Immature natural killer cell (primary cell): ENCODE measurements at regions not wholly inside any gene's neighbourhood (a gene's known extent, or its start where the extent isn't known, plus 50 kb on each side); places are given as distances from the start of the nearest gene placed in this dataset.

ENCODE experiments used
- DNase-seq, 3 donors: peaks; one replicate each; pipeline ENCODE4 v3.0.0; 2022; ENCODE audit warnings: mixed read lengths in 1 of 3
- H3K27ac Mint-ChIP-seq, 6 donors: one replicate each; pipeline ENCODE4 v1.8.0; 2020; ENCODE audit warnings: mixed read lengths in 6 of 6, mild to moderate bottlenecking in 5 of 6, inconsistent platforms in 4 of 6, moderate library complexity in 3 of 6
- H3K27me3 Mint-ChIP-seq, 3 donors: one replicate each; pipeline ENCODE4 v1.8.0; 2020 to 2021; ENCODE audit warnings: low read depth in 3 of 3, mild to moderate bottlenecking in 3 of 3, mixed read lengths in 3 of 3, moderate library complexity in 3 of 3, inconsistent platforms in 1 of 3
- H3K36me3 Mint-ChIP-seq, 3 donors: one replicate each; pipeline ENCODE4 v1.8.0; 2020; ENCODE audit warnings: mixed read lengths in 3 of 3, inconsistent platforms in 2 of 3, mild to moderate bottlenecking in 2 of 3
- H3K4me1 Mint-ChIP-seq, 2 donors: one replicate each; pipeline ENCODE4 v1.8.0; 2020; ENCODE audit warnings: inconsistent platforms in 2 of 2, mild to moderate bottlenecking in 2 of 2, mixed read lengths in 2 of 2, moderate library complexity in 1 of 2
- H3K4me3 Mint-ChIP-seq, 5 donors: one replicate each; pipeline ENCODE4 v1.8.0; 2020; ENCODE audit warnings: mild to moderate bottlenecking in 5 of 5, mixed read lengths in 5 of 5, inconsistent platforms in 3 of 5, moderate library complexity in 3 of 5
- H3K9me3 Mint-ChIP-seq, 6 donors: one replicate each; pipeline ENCODE4 v1.8.0; 2020; ENCODE audit warnings: mild to moderate bottlenecking in 6 of 6, mixed read lengths in 6 of 6, inconsistent platforms in 4 of 6, moderate library complexity in 3 of 6

DNA sequence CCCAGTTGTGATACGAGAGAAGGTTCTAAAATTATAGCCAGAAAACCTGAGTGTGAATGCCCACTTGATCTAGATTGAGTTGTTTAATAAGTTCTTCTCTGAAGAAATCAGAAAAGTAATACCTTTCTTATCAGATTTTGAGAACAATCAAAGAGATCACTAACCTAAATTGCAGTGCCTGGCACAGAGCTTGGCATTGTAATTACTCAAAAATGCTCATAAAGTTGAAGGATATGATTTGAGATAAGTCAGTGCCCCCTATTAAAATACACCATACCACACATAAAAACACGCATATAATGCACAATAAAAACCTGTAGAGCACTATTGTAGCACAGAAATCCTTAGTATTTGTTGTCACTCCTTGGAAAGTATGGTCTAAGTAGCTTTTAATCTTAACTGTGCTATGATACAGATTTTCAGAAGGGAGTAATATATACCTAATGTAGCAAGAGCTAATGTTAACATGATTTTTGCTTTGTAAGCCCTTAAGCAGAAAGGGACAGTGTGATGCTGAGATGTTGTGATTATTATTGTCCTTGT lies 257.5 kb upstream of the CDH18 start:
- no peak overlapping the region for H3K4me3 Mint-ChIP-seq
- DNase-seq: no peak
- H3K9me3 Mint-ChIP-seq: peaks cover 4 to 41% (median 22%) of the 10 kb centered on the region in 6 donors
- no peaks in the 10 kb centered on the region for H3K27me3 Mint-ChIP-seq
- H3K4me1 Mint-ChIP-seq: no peaks in the 10 kb centered on the region
- no peak overlapping the region for H3K27ac Mint-ChIP-seq
- H3K36me3 Mint-ChIP-seq: no peaks in the 10 kb centered on the region

DNA sequence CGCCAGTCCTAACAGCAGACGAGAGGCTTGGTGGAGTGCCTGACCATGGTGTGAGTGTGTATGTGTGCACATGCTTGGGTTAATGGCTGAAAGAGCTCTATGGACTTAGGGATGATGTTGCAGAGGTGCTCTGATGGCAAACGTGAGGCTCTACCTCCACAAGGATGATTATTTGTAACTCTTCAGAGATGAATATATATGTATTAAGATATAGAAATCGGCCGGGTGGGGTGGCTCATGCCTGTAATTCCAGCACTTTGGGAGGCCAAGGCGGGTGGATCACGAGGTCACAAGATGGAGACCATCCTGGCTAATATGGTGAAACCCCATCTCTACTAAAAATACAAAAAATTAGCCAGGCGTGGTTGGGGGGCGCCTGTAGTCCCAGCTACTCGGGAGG lies 253.4 kb upstream of the CDH18 start:
- H3K4me1 Mint-ChIP-seq: no peaks in the 10 kb centered on the region
- no peak overlapping the region for H3K27ac Mint-ChIP-seq
- no peaks in the 10 kb centered on the region for H3K27me3 Mint-ChIP-seq
- DNase-seq: no peak
- H3K4me3 Mint-ChIP-seq: no peak overlapping the region
- peaks cover 2 to 24% (median 13%) of the 10 kb centered on the region in 6 donors for H3K9me3 Mint-ChIP-seq
- H3K36me3 Mint-ChIP-seq: no peaks in the 10 kb centered on the region

- Mint-ChIP-seq H3K36me3 (no peaks in the 10 kb centered on the region), H3K9me3 (peaks cover 6 to 42% (median 21%) of the 10 kb centered on the region in 6 donors), H3K4me3 (no peak overlapping the region), H3K4me1 (no peaks in the 10 kb centered on the region), H3K27me3 (peaks cover 1 to 2% (median 1%) of the 10 kb centered on the region in 3 donors), H3K27ac (no peak overlapping the region)
- DNase-seq: no peak
Measured at GRCh38 chr5:20231040-20231439, 243.0 kb upstream of the CDH18 start.

DNA sequence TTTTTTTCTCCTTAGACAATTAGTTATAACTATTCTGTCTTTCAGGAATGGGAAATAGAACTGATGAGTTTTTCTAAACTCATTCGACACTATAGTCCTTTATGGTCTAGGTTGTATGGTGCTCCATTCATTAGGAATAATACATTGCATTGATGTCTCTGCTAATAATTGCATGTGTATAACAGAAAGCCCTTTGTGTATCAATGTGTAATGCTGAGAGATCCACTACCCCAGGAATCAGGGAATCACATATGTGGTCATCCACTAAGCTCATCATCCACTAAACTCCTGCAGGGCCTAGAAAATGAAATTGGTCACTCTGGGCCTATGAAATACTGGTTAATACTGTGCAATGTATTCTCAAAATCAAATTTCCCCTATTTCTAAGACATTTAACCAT lies 242.0 kb upstream of the CDH18 start:
- no peak overlapping the region for H3K4me3 Mint-ChIP-seq
- no peaks in the 10 kb centered on the region for H3K36me3 Mint-ChIP-seq
- H3K4me1 Mint-ChIP-seq: no peaks in the 10 kb centered on the region
- peaks cover 6 to 45% (median 23%) of the 10 kb centered on the region in 6 donors for H3K9me3 Mint-ChIP-seq
- no peak for DNase-seq
- H3K27ac Mint-ChIP-seq: no peak overlapping the region
- peaks cover 0 to 2% (median 1%) of the 10 kb centered on the region in 3 donors for H3K27me3 Mint-ChIP-seq

GRCh38 chr5:20229303-20230005 lies 241.5 kb upstream of the CDH18 start:
- Mint-ChIP-seq H3K4me1 (no peaks in the 10 kb centered on the region), H3K27ac (no peak overlapping the region), H3K4me3 (no peak overlapping the region), H3K9me3 (peaks cover 6 to 49% (median 25%) of the 10 kb centered on the region in 6 donors), H3K27me3 (peaks cover 0 to 2% (median 1%) of the 10 kb centered on the region in 3 donors), H3K36me3 (no peaks in the 10 kb centered on the region)
- DNase-seq: no peak

GRCh38 chr5:20224966-20225365 lies 237.0 kb upstream of the CDH18 start:
- H3K4me3 Mint-ChIP-seq: no peak overlapping the region
- peaks cover 0 to 2% (median 0%) of the 10 kb centered on the region in 3 donors for H3K27me3 Mint-ChIP-seq
- no peaks in the 10 kb centered on the region for H3K36me3 Mint-ChIP-seq
- no peak overlapping the region for H3K27ac Mint-ChIP-seq
- H3K9me3 Mint-ChIP-seq: peaks cover 9 to 60% (median 32%) of the 10 kb centered on the region in 6 donors
- no peak for DNase-seq
- H3K4me1 Mint-ChIP-seq: no peaks in the 10 kb centered on the region

- Mint-ChIP-seq H3K27me3 (peaks cover 0 to 2% (median 0%) of the 10 kb centered on the region in 3 donors), H3K4me1 (no peaks in the 10 kb centered on the region), H3K4me3 (no peak overlapping the region), H3K9me3 (peaks cover 10 to 59% (median 34%) of the 10 kb centered on the region in 6 donors), H3K27ac (no peak overlapping the region), H3K36me3 (no peaks in the 10 kb centered on the region)
- no peak for DNase-seq
Measured at GRCh38 chr5:20224046-20224445, 236.0 kb upstream of the CDH18 start.

- Mint-ChIP-seq H3K36me3 (peaks cover 0 to 3% (median 0%) of the 10 kb centered on the region in 3 donors), H3K4me3 (no peak overlapping the region), H3K27me3 (peaks cover 0 to 2% (median 0%) of the 10 kb centered on the region in 3 donors), H3K9me3 (peaks cover 7 to 58% (median 37%) of the 10 kb centered on the region in 6 donors), H3K27ac (no peak overlapping the region), H3K4me1 (no peaks in the 10 kb centered on the region)
- DNase-seq: no peak
Measured at GRCh38 chr5:20223451-20223850, 235.5 kb upstream of the CDH18 start.

- H3K9me3 Mint-ChIP-seq: peaks cover 4 to 56% (median 32%) of the 10 kb centered on the region in 6 donors
- no peaks in the 10 kb centered on the region for H3K4me1 Mint-ChIP-seq
- H3K27me3 Mint-ChIP-seq: no peaks in the 10 kb centered on the region
- no peak for DNase-seq
- peaks cover 0 to 4% (median 0%) of the 10 kb centered on the region in 3 donors for H3K36me3 Mint-ChIP-seq
- no peak overlapping the region for H3K27ac Mint-ChIP-seq
- no peak overlapping the region for H3K4me3 Mint-ChIP-seq
Measured at GRCh38 chr5:20215257-20215656, 227.3 kb upstream of the CDH18 start.

DNA sequence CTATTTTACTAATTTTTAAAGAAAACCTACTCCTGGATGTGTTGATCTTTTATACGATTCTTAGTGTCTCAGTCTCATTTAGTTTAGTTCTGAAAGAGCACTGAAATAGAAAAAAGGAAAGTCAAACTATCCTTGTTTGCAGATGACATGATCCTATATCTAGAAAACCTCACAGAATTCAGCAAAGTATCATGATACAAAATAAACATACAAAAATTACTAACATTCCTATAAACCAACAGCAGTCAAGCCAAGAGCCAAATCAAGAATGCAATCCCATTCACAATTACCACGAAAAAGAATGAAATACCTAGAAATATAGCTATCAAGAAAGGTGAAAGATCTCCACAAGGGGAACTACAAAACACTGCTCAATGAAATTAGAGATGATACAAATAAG lies 225.8 kb upstream of the CDH18 start:
- no peak overlapping the region for H3K27ac Mint-ChIP-seq
- no peaks in the 10 kb centered on the region for H3K4me1 Mint-ChIP-seq
- H3K9me3 Mint-ChIP-seq: peaks cover 1 to 58% (median 30%) of the 10 kb centered on the region in 6 donors
- H3K27me3 Mint-ChIP-seq: no peaks in the 10 kb centered on the region
- H3K36me3 Mint-ChIP-seq: peaks cover 0 to 4% (median 0%) of the 10 kb centered on the region in 3 donors
- no peak for DNase-seq
- no peak overlapping the region for H3K4me3 Mint-ChIP-seq

DNA sequence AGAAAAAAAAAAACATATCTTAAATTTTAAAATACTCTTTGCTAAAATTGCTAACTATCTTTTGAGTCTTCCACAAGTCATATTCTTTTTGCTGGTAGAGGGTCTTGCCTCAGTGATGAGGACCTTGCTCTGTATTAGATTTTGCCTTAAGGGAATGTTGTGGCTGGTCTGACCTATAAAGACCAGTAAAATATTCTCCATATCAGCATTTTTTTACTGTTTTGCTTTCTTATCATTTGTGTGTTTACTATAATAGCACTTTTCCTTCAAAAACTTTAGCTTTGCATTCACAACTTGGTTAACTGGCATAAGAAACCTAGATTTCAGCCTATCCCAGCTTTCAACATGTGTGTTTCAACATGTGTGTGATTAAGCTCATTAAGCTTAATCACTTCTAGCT lies 224.7 kb upstream of the CDH18 start:
- H3K27me3 Mint-ChIP-seq: no peaks in the 10 kb centered on the region
- H3K27ac Mint-ChIP-seq: no peak overlapping the region
- H3K9me3 Mint-ChIP-seq: peaks cover 1 to 49% (median 27%) of the 10 kb centered on the region in 6 donors
- no peaks in the 10 kb centered on the region for H3K4me1 Mint-ChIP-seq
- no peak for DNase-seq
- no peak overlapping the region for H3K4me3 Mint-ChIP-seq
- no peaks in the 10 kb centered on the region for H3K36me3 Mint-ChIP-seq

GRCh38 chr5:20166456-20166855 lies 178.5 kb upstream of the CDH18 start:
- H3K27ac Mint-ChIP-seq: no peak overlapping the region
- no peaks in the 10 kb centered on the region for H3K36me3 Mint-ChIP-seq
- peaks cover 5 to 19% (median 9%) of the 10 kb centered on the region in 6 donors for H3K9me3 Mint-ChIP-seq
- H3K4me1 Mint-ChIP-seq: no peaks in the 10 kb centered on the region
- no peak for DNase-seq
- no peak overlapping the region for H3K4me3 Mint-ChIP-seq
- peaks cover 0 to 1% (median 0%) of the 10 kb centered on the region in 3 donors for H3K27me3 Mint-ChIP-seq

DNA sequence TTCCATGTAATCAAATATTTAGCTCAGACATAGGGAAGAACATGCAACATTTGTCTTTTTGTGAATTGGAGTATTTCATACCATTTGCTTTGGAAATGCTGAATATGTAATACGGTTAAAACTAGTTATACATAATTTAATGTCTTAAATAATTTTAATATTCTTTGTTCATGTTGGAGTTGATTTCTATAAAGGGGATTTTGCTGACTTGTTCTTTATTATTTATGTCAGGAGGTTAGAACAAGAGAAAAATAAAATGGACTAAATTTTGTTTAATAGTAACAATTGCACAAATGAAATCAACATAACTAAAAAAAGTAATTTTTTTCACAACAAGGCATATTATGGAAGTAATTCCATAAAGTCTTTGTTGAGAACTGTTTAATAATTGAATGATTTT lies 170.0 kb upstream of the CDH18 start:
- Mint-ChIP-seq H3K36me3 (peaks cover 0 to 4% (median 0%) of the 10 kb centered on the region in 3 donors), H3K9me3 (peaks cover 5 to 56% (median 34%) of the 10 kb centered on the region in 6 donors), H3K27me3 (peaks cover 0 to 1% (median 0%) of the 10 kb centered on the region in 3 donors), H3K4me1 (no peaks in the 10 kb centered on the region), H3K27ac (no peak overlapping the region), H3K4me3 (no peak overlapping the region)
- DNase-seq: no peak

GRCh38 chr5:20157089-20157488 lies 169.1 kb upstream of the CDH18 start:
- no peaks in the 10 kb centered on the region for H3K4me1 Mint-ChIP-seq
- DNase-seq: no peak
- peaks cover 5 to 54% (median 34%) of the 10 kb centered on the region in 6 donors for H3K9me3 Mint-ChIP-seq
- H3K27ac Mint-ChIP-seq: no peak overlapping the region
- peaks cover 0 to 4% (median 0%) of the 10 kb centered on the region in 3 donors for H3K36me3 Mint-ChIP-seq
- peaks cover 0 to 1% (median 0%) of the 10 kb centered on the region in 3 donors for H3K27me3 Mint-ChIP-seq
- H3K4me3 Mint-ChIP-seq: no peak overlapping the region
